ENCODE measurements at regions not wholly inside any gene's neighbourhood (a gene's known extent, or its start where the extent isn't known, plus 50 kb on each side); places are given as distances from the start of the nearest gene placed in this dataset.

DNA sequence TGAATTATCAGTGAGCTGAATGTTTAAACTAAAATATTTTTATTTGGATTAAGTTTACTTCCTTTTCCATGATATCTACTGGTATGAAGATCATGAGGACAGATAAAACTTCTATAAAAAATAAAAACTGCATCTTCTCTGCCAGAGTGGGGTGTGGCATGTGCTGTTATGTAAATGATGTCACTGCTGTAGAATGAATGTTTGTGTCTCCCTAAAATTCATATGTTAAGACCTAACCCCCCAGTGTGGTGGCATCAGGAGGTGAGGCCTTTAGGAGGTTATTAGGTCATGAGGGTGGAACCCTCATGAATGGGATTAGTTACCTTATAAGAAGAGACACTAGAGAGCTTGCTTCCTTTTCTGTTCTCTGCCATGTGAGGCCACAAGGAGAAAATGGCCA lies 178.7 kb upstream of the DPH6 start:
- Histone ChIP-seq H3K27me3 (replicated peaks; ENCODE audit: control insufficient read depth, insufficient read depth, low read length) (no peaks in the 10 kb centered on the region), H3K36me3 (ENCODE audit: control insufficient read depth, insufficient read depth, low read length) (no peaks in the 10 kb centered on the region), H3K4me3 (replicated peaks; ENCODE audit: low read depth, low read length) (no peak overlapping the region)
- TF ChIP-seq, protein P1, sequence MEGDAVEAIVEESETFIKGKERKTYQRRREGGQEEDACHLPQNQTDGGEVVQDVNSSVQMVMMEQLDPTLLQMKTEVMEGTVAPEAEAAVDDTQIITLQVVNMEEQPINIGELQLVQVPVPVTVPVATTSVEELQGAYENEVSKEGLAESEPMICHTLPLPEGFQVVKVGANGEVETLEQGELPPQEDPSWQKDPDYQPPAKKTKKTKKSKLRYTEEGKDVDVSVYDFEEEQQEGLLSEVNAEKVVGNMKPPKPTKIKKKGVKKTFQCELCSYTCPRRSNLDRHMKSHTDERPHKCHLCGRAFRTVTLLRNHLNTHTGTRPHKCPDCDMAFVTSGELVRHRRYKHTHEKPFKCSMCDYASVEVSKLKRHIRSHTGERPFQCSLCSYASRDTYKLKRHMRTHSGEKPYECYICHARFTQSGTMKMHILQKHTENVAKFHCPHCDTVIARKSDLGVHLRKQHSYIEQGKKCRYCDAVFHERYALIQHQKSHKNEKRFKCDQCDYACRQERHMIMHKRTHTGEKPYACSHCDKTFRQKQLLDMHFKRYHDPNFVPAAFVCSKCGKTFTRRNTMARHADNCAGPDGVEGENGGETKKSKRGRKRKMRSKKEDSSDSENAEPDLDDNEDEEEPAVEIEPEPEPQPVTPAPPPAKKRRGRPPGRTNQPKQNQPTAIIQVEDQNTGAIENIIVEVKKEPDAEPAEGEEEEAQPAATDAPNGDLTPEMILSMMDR (IDR thresholded peaks at IDR 0.05; ENCODE audit: insufficient read depth, low read length, poor library complexity, severe bottlenecking): no peak
- no peak for DNase-seq (ENCODE audit: extremely low read depth, insufficient read length)

DNA sequence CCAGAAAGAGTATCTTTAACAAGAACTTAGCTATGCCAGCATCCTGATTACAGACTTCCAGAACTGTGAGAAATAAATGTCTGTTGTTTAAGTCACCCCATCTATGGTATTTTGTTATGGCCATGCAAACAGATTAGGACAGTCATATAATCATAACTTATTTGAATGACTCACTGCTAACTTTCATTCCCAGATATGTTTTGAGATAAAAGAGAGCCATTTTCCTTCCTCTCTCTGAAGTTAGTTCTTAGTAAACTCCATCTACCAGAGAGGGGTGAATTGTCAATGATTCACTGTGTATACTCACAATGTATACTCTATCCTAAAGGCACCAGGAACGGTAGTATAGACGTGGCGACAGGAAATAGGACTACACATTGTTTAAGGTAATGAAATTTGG lies 179.4 kb upstream of the DPH6 start:
- DNase-seq (ENCODE audit: extremely low read depth, insufficient read length): no peak
- TF ChIP-seq, protein P1 (IDR thresholded peaks at IDR 0.05; ENCODE audit: insufficient read depth, low read length, poor library complexity, severe bottlenecking): no peak
- Histone ChIP-seq H3K4me3 (replicated peaks; ENCODE audit: low read depth, low read length) (no peak overlapping the region), H3K36me3 (ENCODE audit: control insufficient read depth, insufficient read depth, low read length) (no peaks in the 10 kb centered on the region), H3K27me3 (replicated peaks; ENCODE audit: control insufficient read depth, insufficient read depth, low read length) (no peaks in the 10 kb centered on the region)

DNA sequence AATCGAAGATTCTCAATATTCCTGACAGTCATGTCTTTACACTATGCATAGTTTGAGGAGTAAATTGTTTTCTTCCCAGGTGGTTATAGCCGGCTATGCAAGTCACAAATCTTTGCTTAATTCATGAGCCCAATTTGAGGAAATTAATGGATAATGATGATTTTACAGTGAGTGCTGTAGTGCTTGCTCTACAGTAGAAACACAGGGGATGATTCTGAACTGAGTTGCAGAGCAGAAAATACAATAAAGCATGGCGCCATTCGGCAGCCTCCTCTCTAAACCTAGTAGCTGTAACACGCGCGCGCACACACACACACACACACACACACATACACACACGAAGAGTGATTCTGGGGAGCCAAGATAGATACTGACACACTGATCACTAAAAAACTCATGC lies 181.7 kb upstream of the DPH6 start:
- Histone ChIP-seq H3K27me3 (replicated peaks; ENCODE audit: control insufficient read depth, insufficient read depth, low read length) (no peaks in the 10 kb centered on the region), H3K36me3 (ENCODE audit: control insufficient read depth, insufficient read depth, low read length) (no peaks in the 10 kb centered on the region), H3K4me3 (replicated peaks; ENCODE audit: low read depth, low read length) (no peak overlapping the region)
- TF ChIP-seq, protein P1 (IDR thresholded peaks at IDR 0.05; ENCODE audit: insufficient read depth, low read length, poor library complexity, severe bottlenecking): no peak
- DNase-seq (ENCODE audit: extremely low read depth, insufficient read length): no peak

DNA sequence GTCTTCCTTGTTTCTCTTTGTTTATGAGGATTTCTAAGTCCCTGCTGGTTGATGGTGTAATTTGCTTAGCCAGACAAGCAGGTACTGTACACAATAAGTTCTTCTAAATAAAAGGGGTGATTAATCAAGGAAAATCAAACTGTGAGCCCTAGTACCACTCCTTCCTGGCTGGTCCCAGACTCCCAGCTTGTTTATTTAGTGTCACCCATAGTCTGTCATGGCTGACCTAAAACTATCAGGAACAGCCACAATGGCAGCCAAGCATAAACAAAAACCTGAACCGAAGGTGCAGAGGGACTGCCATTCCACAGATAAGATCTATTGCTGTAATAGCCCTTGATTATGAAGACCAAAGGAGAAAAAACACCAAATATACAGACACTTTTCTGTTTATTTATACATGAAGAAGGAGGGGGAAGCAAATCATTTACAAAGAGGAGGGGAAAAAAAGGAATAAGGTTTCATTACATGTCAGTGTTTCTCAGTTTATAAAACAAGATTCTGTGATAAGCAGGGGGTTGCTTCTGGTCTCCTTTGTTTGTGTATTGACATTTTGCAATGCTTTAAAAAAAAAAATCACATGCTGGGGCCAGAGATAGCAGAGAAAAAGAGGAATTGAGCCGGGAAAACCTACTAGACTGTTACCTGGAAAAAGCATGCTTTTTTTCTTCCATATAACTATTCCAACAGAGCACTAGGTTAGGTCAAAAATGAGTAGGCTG lies 182.4 kb upstream of the DPH6 start:
- no peaks in the 10 kb centered on the region for H3K36me3 ChIP-seq (ENCODE audit: control insufficient read depth, insufficient read depth, low read length)
- H3K4me3 ChIP-seq (replicated peaks; ENCODE audit: low read depth, low read length): no peak overlapping the region
- no peak for DNase-seq (ENCODE audit: extremely low read depth, insufficient read length)
- H3K27me3 ChIP-seq (replicated peaks; ENCODE audit: control insufficient read depth, insufficient read depth, low read length): no peaks in the 10 kb centered on the region
- TF ChIP-seq, protein P1 (IDR thresholded peaks at IDR 0.05; ENCODE audit: insufficient read depth, low read length, poor library complexity, severe bottlenecking): no peak

DNA sequence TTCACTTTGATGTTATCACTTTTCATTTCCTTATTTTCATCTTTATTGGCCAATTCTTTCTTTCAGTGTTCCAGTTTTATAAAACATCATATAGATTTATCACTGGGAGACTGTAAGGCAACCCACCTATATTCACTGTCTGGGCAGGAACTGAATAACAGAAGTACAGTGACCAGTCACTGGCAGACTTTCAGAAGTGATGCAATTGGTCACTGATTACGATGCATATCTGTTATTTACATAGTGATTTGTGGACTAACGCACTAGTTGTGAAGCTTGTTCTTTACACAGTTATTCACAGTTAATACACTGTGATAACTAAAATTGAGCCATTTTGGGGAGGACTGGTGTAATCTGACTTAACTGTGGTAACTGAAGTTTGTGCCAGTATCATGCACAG lies 190.2 kb upstream of the DPH6 start:
- H3K4me3 ChIP-seq (replicated peaks; ENCODE audit: low read depth, low read length): no peak overlapping the region
- TF ChIP-seq, protein P1 (IDR thresholded peaks at IDR 0.05; ENCODE audit: insufficient read depth, low read length, poor library complexity, severe bottlenecking): no peak
- H3K36me3 ChIP-seq (ENCODE audit: control insufficient read depth, insufficient read depth, low read length): no peaks in the 10 kb centered on the region
- DNase-seq (ENCODE audit: extremely low read depth, insufficient read length): no peak
- H3K27me3 ChIP-seq (replicated peaks; ENCODE audit: control insufficient read depth, insufficient read depth, low read length): no peaks in the 10 kb centered on the region

DNA sequence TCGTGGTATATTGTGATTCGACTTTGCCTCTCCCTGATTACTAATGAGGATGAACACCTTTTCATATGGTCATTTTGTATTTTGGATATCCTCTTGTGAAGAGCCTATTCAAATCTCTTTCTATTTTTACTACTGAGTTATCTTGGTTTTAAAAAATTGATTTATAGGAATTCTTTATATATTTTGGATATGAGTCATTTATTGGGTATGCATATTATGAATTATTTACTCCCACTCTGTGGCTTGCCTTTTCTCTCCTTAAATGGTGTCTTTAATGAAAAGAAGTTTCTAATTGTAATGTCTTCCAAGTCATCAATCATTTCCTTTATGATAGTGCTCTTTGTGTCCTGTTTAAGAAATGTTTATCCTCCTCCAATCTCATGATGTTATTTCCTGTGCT lies 191.5 kb upstream of the DPH6 start:
- Histone ChIP-seq H3K27me3 (replicated peaks; ENCODE audit: control insufficient read depth, insufficient read depth, low read length) (no peaks in the 10 kb centered on the region), H3K4me3 (replicated peaks; ENCODE audit: low read depth, low read length) (no peak overlapping the region), H3K36me3 (ENCODE audit: control insufficient read depth, insufficient read depth, low read length) (no peaks in the 10 kb centered on the region)
- TF ChIP-seq, protein P1 (IDR thresholded peaks at IDR 0.05; ENCODE audit: insufficient read depth, low read length, poor library complexity, severe bottlenecking): no peak
- no peak for DNase-seq (ENCODE audit: extremely low read depth, insufficient read length)
